PC-9 (cell line): ENCODE measurements at regions not wholly inside any gene's neighbourhood (a gene's known extent, or its start where the extent isn't known, plus 50 kb on each side); places are given as distances from the start of the nearest gene placed in this dataset.

ENCODE experiments used
- BruUV-seq: library from RNA; stranded (reverse); fragments of 400-500 nt; replicated peaks from 2 replicates; lab custom pipeline; 2021; lab: Mats Ljungman, UMichigan
- CTCF ChIA-PET: fragments of 300-600 bp; sonication (Branson Sonifier 250); formaldehyde crosslinking; loops from one replicate; lab custom pipeline; 2022; ENCODE audit warnings: antibody characterized with exemption; lab: Charles Lee
- POLR2A ChIA-PET: fragments of 300-600 bp; sonication (Branson Sonifier 250); formaldehyde crosslinking; loops from one replicate; lab custom pipeline; 2022; ENCODE audit warnings: antibody characterized with exemption; ENCODE audit not compliant: unreplicated experiment; lab: Charles Lee
- DNase-seq, 2 experiments: peaks; one replicate each; pipeline versions ENCODE4 v3.0.0 to v3.0.0-alpha.2; 2015 to 2022; ENCODE audit warnings: mixed read lengths in 1 of 2
- H2AFZ ChIP-seq: fragments of 200-600 bp; sonication (generic); 2 replicates; pipeline ENCODE4 v1.8.1; 2017; ENCODE audit warnings: antibody characterized with exemption
- H3F3A ChIP-seq: fragments of 200-600 bp; sonication (generic); 2 replicates; pipeline ENCODE4 v1.8.1; 2017; ENCODE audit warnings: antibody characterized with exemption, mild to moderate bottlenecking, low read depth; ENCODE audit not compliant: insufficient read depth
- H3K27ac ChIP-seq: fragments of 200-600 bp; sonication (generic); 2 replicates; pipeline ENCODE4 v1.6.1; 2016; ENCODE audit warnings: mixed run types
- H3K27me3 ChIP-seq: fragments of 200-600 bp; sonication (generic); 2 replicates; pipeline ENCODE4 v1.6.1; 2016; ENCODE audit warnings: low read depth, mixed run types; ENCODE audit not compliant: insufficient read depth
- H3K36me3 ChIP-seq: fragments of 200-600 bp; sonication (generic); 2 replicates; pipeline ENCODE4 v1.6.1; 2016; ENCODE audit warnings: low read depth, mixed run types
- H3K4me1 ChIP-seq: fragments of 200-600 bp; sonication (generic); replicated peaks from 2 replicates; pipeline ENCODE4 v1.6.1; 2016; ENCODE audit warnings: mixed run types; ENCODE audit not compliant: insufficient read depth
- H3K4me2 ChIP-seq: fragments of 200-600 bp; sonication (generic); 2 replicates; pipeline ENCODE4 v1.6.1; 2017; ENCODE audit warnings: mixed run types
- H3K4me3 ChIP-seq: fragments of 200-600 bp; sonication (generic); 2 replicates; pipeline ENCODE4 v1.6.1; 2016; ENCODE audit warnings: mixed run types
- H3K79me2 ChIP-seq: fragments of 200-600 bp; sonication (generic); 2 replicates; pipeline ENCODE4 v1.6.1; 2017; ENCODE audit warnings: low read depth, mixed run types
- H3K9me2 ChIP-seq: fragments of 200-600 bp; sonication (generic); 2 replicates; pipeline ENCODE4 v1.8.1; 2017; ENCODE audit warnings: mild to moderate bottlenecking; ENCODE audit not compliant: insufficient read depth
- H3K9me3 ChIP-seq: fragments of 200-600 bp; sonication (generic); 2 replicates; pipeline ENCODE4 v1.8.1; 2016; ENCODE audit warnings: low read depth; ENCODE audit not compliant: insufficient read depth
- H4K20me1 ChIP-seq: fragments of 200-600 bp; sonication (generic); 2 replicates; pipeline ENCODE4 v1.8.1; 2017; ENCODE audit not compliant: insufficient read depth
- CTCF ChIP-seq: fragments of 200-600 bp; sonication (generic); conservative IDR thresholded peaks from 2 replicates; pipeline ENCODE4 v1.6.1; 2017; ENCODE audit warnings: mixed run types, antibody characterized with exemption, mild to moderate bottlenecking, moderate library complexity
- EZH2 ChIP-seq: fragments of 200-600 bp; sonication (generic); IDR thresholded peaks from 2 replicates; pipeline ENCODE4 v1.8.0; 2017; ENCODE audit warnings: antibody characterized with exemption, low read depth
- intact Hi-C: fragments of 100-400 bp; cut with micrococcal nuclease; formaldehyde crosslinking; loops from one replicate; pipeline ENCODE4 v1.10.0; 2022; ENCODE audit not compliant: unreplicated experiment

GRCh38 chr1:59243550-59243949 lies 53.3 kb upstream of the FGGY start:
- no TSS peak for BruUV-seq
- no peaks in the 10 kb centered on the region for H3K79me2 ChIP-seq
- POLR2A ChIA-PET = no interaction called here

GRCh38 chr1:59243978-59244377 lies 52.9 kb upstream of the FGGY start:
- no TSS peak for BruUV-seq
- Histone ChIP-seq H3K36me3 (no peaks in the 10 kb centered on the region), H3F3A (no peaks in the 10 kb centered on the region), H3K9me3 (peaks cover 14% of the 10 kb centered on the region; the same call in 1 of the 2 replicates), H3K27ac (no peak overlapping the region), H3K4me1 (no peaks in the 10 kb centered on the region), H4K20me1 (no peaks in the 10 kb centered on the region), H3K4me2 (no peak overlapping the region), H3K27me3 (no peaks in the 10 kb centered on the region), H3K79me2 (no peaks in the 10 kb centered on the region), H3K9me2 (no peaks in the 10 kb centered on the region), H3K4me3 (no peak overlapping the region), H2AFZ (no peak overlapping the region)
- DNase-seq = no peak
- intact Hi-C loops = no loop called here
- ChIA-PET CTCF (no interaction called here), POLR2A (no interaction called here)
- no peak for TF ChIP-seq CTCF
- no peak for TF ChIP-seq EZH2

More at GRCh38 chr1:59243550-59243949, 53.3 kb upstream of the FGGY start:
- Histone ChIP-seq H3K36me3 (no peaks in the 10 kb centered on the region), H3K27ac (no peak overlapping the region), H4K20me1 (no peaks in the 10 kb centered on the region), H3K27me3 (no peaks in the 10 kb centered on the region), H2AFZ (no peak overlapping the region), H3K4me1 (no peaks in the 10 kb centered on the region), H3K9me3 (peaks cover 14% of the 10 kb centered on the region; the same call in 1 of the 2 replicates), H3K9me2 (no peaks in the 10 kb centered on the region), H3K4me3 (no peak overlapping the region), H3K4me2 (no peak overlapping the region), H3F3A (no peaks in the 10 kb centered on the region)
- CTCF ChIA-PET = no interaction called here
- intact Hi-C loops = no loop called here
- no peak for DNase-seq
- no peak for TF ChIP-seq EZH2
- no peak for TF ChIP-seq CTCF

- Histone ChIP-seq H3K9me2 (no peaks in the 10 kb centered on the region), H3K4me3 (no peak overlapping the region), H3K79me2 (no peaks in the 10 kb centered on the region), H2AFZ (no peak overlapping the region), H3K4me2 (no peak overlapping the region), H3K27ac (no peak overlapping the region), H4K20me1 (no peaks in the 10 kb centered on the region), H3K27me3 (no peaks in the 10 kb centered on the region), H3K4me1 (no peaks in the 10 kb centered on the region), H3K36me3 (no peaks in the 10 kb centered on the region), H3K9me3 (peaks cover 14% of the 10 kb centered on the region; the same call in 1 of the 2 replicates), H3F3A (no peaks in the 10 kb centered on the region)
- ChIA-PET CTCF (no interaction called here), POLR2A (no interaction called here)
- no peak for DNase-seq
- intact Hi-C loops = no loop called here
- BruUV-seq = no TSS peak
- TF ChIP-seq EZH2 = no peak
- TF ChIP-seq CTCF = no peak
Observed at GRCh38 chr1:59244891-59245290, 52.0 kb upstream of the FGGY start.
